ENCODE measurements at regions not wholly inside any gene's neighbourhood (a gene's known extent, or its start where the extent isn't known, plus 50 kb on each side); places are given as distances from the start of the nearest gene placed in this dataset.

DNA sequence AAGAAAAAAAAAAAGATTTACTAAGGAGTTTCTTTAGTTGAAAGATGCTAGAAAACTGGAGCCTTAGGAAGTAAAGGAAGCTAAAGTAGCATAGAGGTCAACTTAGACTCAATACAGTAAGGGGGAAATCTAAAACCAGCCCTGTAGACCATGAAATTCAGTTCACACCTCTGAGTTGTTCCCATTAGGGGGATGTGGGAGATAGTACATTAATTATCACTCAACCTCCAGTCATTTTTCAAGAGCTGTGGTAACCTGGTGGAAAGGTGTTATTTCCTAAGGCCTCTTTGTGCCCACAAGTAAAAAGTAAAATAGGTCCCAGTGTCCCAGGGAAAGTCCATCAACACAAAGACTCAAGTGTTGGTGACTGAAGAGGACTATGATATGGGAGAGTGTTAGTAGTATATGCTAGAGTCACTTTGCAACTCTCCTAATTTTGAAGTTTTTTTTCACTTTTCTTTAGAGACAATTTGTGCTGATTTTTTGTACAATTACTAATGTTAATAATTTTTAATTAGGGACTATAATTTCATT, 1274.4 kb upstream of the EPHA6 start:
- Histone ChIP-seq H2AFZ (0 out of 2 replicates have a peak overlapping the region, but pooled peaks have one; percentile 1), H3K36me3 (ENCODE audit: insufficient read depth) (no peaks in the 10 kb centered on the region), H3K4me3 (no peak overlapping the region), H3K79me2 (replicated peaks; ENCODE audit: insufficient read depth) (no peaks in the 10 kb centered on the region), H3K27me3 (ENCODE audit: insufficient read depth) (no peaks in the 10 kb centered on the region), H3F3A (replicated peaks; ENCODE audit: low read depth) (no peaks in the 10 kb centered on the region), H3K4me2 (no peak overlapping the region), H3K27ac (ENCODE audit: low read depth) (no peak overlapping the region), H3K9me2 (ENCODE audit: insufficient read depth) (no peaks in the 10 kb centered on the region), H3K4me1 (ENCODE audit: insufficient read depth) (no peaks in the 10 kb centered on the region), H4K20me1 (replicated peaks; ENCODE audit: insufficient read depth) (no peaks in the 10 kb centered on the region)
- ATAC-seq: no peak
- Mint-ChIP-seq H3K27me3 (ENCODE audit: insufficient read depth, low read depth, poor library complexity) (no peaks in the 10 kb centered on the region), H3K4me1 (peaks cover 4% of the 10 kb centered on the region), H3K9me3 (no peaks in the 10 kb centered on the region), H3K36me3 (ENCODE audit: low read depth) (no peaks in the 10 kb centered on the region), H3K4me3 (no peak overlapping the region), H3K27ac (no peak overlapping the region)
- no peak for DNase-seq (ENCODE audit: low spot score)
- TF ChIP-seq EZH2phosphoT487 (IDR thresholded peaks at IDR 0.05; ENCODE audit: unreplicated experiment): no peak
- TF ChIP-seq POLR2AphosphoS5 (IDR thresholded peaks at IDR 0.05; ENCODE audit: low read depth): no peak
- no peak for TF ChIP-seq EZH2 (IDR thresholded peaks at IDR 0.05; ENCODE audit: low read depth, unreplicated experiment)

DNA sequence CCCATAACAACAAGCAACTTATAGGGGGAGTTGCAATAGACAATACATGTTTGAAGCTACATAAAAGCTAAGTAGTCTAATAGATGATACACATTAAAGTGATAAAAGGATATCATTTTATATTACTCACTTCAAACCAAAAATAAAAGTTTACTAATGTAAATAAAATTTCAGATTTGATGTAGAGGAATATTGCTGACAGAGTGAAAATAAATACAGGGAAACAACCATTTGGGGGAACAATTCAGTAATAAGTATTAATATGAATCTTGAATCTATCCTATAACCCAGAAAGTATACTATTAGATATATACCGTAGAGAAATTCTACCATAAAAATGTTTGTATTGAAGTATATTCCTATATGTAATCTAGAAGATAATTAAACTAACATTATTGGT, 1248.9 kb upstream of the EPHA6 start:
- H3K4me1 ChIP-seq (ENCODE audit: insufficient read depth): peaks cover 24% of the 10 kb centered on the region
- no peaks in the 10 kb centered on the region for H3K36me3 ChIP-seq (ENCODE audit: insufficient read depth)

More for the DNA sequence above, 1248.9 kb upstream of the EPHA6 start:
- Histone ChIP-seq H3K4me2 (no peak overlapping the region), H3K9me2 (ENCODE audit: insufficient read depth) (no peaks in the 10 kb centered on the region), H4K20me1 (replicated peaks; ENCODE audit: insufficient read depth) (no peaks in the 10 kb centered on the region), H3F3A (replicated peaks; ENCODE audit: low read depth) (no peaks in the 10 kb centered on the region), H3K4me3 (no peak overlapping the region), H3K27me3 (ENCODE audit: insufficient read depth) (no peaks in the 10 kb centered on the region), H3K79me2 (replicated peaks; ENCODE audit: insufficient read depth) (no peaks in the 10 kb centered on the region), H2AFZ (no peak overlapping the region), H3K27ac (ENCODE audit: low read depth) (no peak overlapping the region)
- Mint-ChIP-seq H3K9me3 (peaks cover 4% of the 10 kb centered on the region; the same call in 1 of the 3 replicates), H3K27me3 (ENCODE audit: insufficient read depth, low read depth, poor library complexity) (peaks cover 2% of the 10 kb centered on the region), H3K4me3 (no peak overlapping the region), H3K27ac (no peak overlapping the region), H3K36me3 (ENCODE audit: low read depth) (no peaks in the 10 kb centered on the region; the same call in 2 of the 3 replicates), H3K4me1 (peaks cover 25% of the 10 kb centered on the region)
- no peak for DNase-seq (ENCODE audit: low spot score)
- TF ChIP-seq, protein P1, sequence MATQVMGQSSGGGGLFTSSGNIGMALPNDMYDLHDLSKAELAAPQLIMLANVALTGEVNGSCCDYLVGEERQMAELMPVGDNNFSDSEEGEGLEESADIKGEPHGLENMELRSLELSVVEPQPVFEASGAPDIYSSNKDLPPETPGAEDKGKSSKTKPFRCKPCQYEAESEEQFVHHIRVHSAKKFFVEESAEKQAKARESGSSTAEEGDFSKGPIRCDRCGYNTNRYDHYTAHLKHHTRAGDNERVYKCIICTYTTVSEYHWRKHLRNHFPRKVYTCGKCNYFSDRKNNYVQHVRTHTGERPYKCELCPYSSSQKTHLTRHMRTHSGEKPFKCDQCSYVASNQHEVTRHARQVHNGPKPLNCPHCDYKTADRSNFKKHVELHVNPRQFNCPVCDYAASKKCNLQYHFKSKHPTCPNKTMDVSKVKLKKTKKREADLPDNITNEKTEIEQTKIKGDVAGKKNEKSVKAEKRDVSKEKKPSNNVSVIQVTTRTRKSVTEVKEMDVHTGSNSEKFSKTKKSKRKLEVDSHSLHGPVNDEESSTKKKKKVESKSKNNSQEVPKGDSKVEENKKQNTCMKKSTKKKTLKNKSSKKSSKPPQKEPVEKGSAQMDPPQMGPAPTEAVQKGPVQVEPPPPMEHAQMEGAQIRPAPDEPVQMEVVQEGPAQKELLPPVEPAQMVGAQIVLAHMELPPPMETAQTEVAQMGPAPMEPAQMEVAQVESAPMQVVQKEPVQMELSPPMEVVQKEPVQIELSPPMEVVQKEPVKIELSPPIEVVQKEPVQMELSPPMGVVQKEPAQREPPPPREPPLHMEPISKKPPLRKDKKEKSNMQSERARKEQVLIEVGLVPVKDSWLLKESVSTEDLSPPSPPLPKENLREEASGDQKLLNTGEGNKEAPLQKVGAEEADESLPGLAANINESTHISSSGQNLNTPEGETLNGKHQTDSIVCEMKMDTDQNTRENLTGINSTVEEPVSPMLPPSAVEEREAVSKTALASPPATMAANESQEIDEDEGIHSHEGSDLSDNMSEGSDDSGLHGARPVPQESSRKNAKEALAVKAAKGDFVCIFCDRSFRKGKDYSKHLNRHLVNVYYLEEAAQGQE (IDR thresholded peaks at IDR 0.05; ENCODE audit: unreplicated experiment): no peak
- TF ChIP-seq, protein P2, sequence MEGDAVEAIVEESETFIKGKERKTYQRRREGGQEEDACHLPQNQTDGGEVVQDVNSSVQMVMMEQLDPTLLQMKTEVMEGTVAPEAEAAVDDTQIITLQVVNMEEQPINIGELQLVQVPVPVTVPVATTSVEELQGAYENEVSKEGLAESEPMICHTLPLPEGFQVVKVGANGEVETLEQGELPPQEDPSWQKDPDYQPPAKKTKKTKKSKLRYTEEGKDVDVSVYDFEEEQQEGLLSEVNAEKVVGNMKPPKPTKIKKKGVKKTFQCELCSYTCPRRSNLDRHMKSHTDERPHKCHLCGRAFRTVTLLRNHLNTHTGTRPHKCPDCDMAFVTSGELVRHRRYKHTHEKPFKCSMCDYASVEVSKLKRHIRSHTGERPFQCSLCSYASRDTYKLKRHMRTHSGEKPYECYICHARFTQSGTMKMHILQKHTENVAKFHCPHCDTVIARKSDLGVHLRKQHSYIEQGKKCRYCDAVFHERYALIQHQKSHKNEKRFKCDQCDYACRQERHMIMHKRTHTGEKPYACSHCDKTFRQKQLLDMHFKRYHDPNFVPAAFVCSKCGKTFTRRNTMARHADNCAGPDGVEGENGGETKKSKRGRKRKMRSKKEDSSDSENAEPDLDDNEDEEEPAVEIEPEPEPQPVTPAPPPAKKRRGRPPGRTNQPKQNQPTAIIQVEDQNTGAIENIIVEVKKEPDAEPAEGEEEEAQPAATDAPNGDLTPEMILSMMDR (conservative IDR thresholded peaks at IDR 0.05; ENCODE audit: low read depth in 2 of 2): no peak
- TF ChIP-seq ZNF114 (CRISPR knock-in tag; IDR thresholded peaks at IDR 0.05): no peak
- no peak for TF ChIP-seq POLR2AphosphoS5 (IDR thresholded peaks at IDR 0.05; ENCODE audit: low read depth)
- TF ChIP-seq JUNB (IDR thresholded peaks at IDR 0.05; ENCODE audit: unreplicated experiment): no peak
- TF ChIP-seq CREB1 (CRISPR knock-in tag; IDR thresholded peaks at IDR 0.05; ENCODE audit: low read depth): no peak
- TF ChIP-seq EZH2 (IDR thresholded peaks at IDR 0.05; ENCODE audit: low read depth, unreplicated experiment): no peak
- TF ChIP-seq EZH2phosphoT487 (IDR thresholded peaks at IDR 0.05; ENCODE audit: unreplicated experiment): no peak
- TF ChIP-seq, protein P3, sequence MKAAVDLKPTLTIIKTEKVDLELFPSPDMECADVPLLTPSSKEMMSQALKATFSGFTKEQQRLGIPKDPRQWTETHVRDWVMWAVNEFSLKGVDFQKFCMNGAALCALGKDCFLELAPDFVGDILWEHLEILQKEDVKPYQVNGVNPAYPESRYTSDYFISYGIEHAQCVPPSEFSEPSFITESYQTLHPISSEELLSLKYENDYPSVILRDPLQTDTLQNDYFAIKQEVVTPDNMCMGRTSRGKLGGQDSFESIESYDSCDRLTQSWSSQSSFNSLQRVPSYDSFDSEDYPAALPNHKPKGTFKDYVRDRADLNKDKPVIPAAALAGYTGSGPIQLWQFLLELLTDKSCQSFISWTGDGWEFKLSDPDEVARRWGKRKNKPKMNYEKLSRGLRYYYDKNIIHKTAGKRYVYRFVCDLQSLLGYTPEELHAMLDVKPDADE (IDR thresholded peaks at IDR 0.05): no peak
- ATAC-seq: no peak

Data from GM23338 (cell line).